ENCODE measurements at regions not wholly inside any gene's neighbourhood (a gene's known extent, or its start where the extent isn't known, plus 50 kb on each side); places are given as distances from the start of the nearest gene placed in this dataset.

- ChIA-PET POLR2A (no interaction called here), CTCF (no interaction called here)
- no peak for DNase-seq (ENCODE audit: extremely low spot score)
- TF ChIP-seq CTCF (IDR thresholded peaks at IDR 0.05; ENCODE audit: control extremely low read depth, extremely low read depth, low read depth, missing control alignments) = no peak
Observed at GRCh38 chr5:2617461-2617860, 134.0 kb downstream of the IRX2 start.

GRCh38 chr5:2615917-2616316 is 135.6 kb downstream of the IRX2 start:
- no peak for TF ChIP-seq CTCF (IDR thresholded peaks at IDR 0.05; ENCODE audit: control extremely low read depth, extremely low read depth, low read depth, missing control alignments)
- ChIA-PET CTCF (interaction anchor here (1.8 kb wide), 1 partner anchor 10 kb away, joined by 4 read pairs; no protein-coding TSS in a partner anchor), POLR2A (no interaction called here)
- no peak for DNase-seq (ENCODE audit: extremely low spot score)

- ChIA-PET CTCF (interaction anchor here (1.8 kb wide), 1 partner anchor 11 kb away, joined by 4 read pairs; no protein-coding TSS in a partner anchor), POLR2A (no interaction called here)
- TF ChIP-seq CTCF (IDR thresholded peaks at IDR 0.05; ENCODE audit: control extremely low read depth, extremely low read depth, low read depth, missing control alignments) = no peak
- DNase-seq (ENCODE audit: extremely low spot score) = no peak
Observed at GRCh38 chr5:2614571-2614970, 136.9 kb downstream of the IRX2 start.

GRCh38 chr5:2611659-2612058 is 139.8 kb downstream of the IRX2 start:
- DNase-seq (ENCODE audit: extremely low spot score) = no peak
- ChIA-PET POLR2A (no interaction called here), CTCF (interaction anchor here (0.7 kb wide), 1 partner anchor 12 kb away, joined by 3 read pairs; no protein-coding TSS in a partner anchor)
- no peak for TF ChIP-seq CTCF (IDR thresholded peaks at IDR 0.05; ENCODE audit: control extremely low read depth, extremely low read depth, low read depth, missing control alignments)

- DNase-seq (ENCODE audit: extremely low spot score) = no peak
- CTCF ChIA-PET = interaction anchor here (0.7 kb wide), 1 partner anchor 13 kb away, joined by 3 read pairs; no protein-coding TSS in a partner anchor
- POLR2A ChIA-PET = no interaction called here
- TF ChIP-seq CTCF (IDR thresholded peaks at IDR 0.05; ENCODE audit: control extremely low read depth, extremely low read depth, low read depth, missing control alignments) = no peak
Observed at GRCh38 chr5:2610986-2611385, 140.5 kb downstream of the IRX2 start.

- no peak for TF ChIP-seq CTCF (IDR thresholded peaks at IDR 0.05; ENCODE audit: control extremely low read depth, extremely low read depth, low read depth, missing control alignments)
Observed at GRCh38 chr5:2608391-2608790, 143.1 kb downstream of the IRX2 start.

GRCh38 chr5:2607598-2607997 is 143.9 kb downstream of the IRX2 start:
- ChIA-PET POLR2A (no interaction called here), CTCF (no interaction called here)
- no peak for DNase-seq (ENCODE audit: extremely low spot score)
- no peak for TF ChIP-seq CTCF (IDR thresholded peaks at IDR 0.05; ENCODE audit: control extremely low read depth, extremely low read depth, low read depth, missing control alignments)

More at GRCh38 chr5:2608391-2608790, 143.1 kb downstream of the IRX2 start:
- no peak for DNase-seq (ENCODE audit: extremely low spot score)
- ChIA-PET CTCF (no interaction called here), POLR2A (no interaction called here)
